ENCODE measurements at regions not wholly inside any gene's neighbourhood (a gene's known extent, or its start where the extent isn't known, plus 50 kb on each side); places are given as distances from the start of the nearest gene placed in this dataset.
A peak's percentile ranks its signal among the peaks of the same experiment; 100 is the strongest.

DNA sequence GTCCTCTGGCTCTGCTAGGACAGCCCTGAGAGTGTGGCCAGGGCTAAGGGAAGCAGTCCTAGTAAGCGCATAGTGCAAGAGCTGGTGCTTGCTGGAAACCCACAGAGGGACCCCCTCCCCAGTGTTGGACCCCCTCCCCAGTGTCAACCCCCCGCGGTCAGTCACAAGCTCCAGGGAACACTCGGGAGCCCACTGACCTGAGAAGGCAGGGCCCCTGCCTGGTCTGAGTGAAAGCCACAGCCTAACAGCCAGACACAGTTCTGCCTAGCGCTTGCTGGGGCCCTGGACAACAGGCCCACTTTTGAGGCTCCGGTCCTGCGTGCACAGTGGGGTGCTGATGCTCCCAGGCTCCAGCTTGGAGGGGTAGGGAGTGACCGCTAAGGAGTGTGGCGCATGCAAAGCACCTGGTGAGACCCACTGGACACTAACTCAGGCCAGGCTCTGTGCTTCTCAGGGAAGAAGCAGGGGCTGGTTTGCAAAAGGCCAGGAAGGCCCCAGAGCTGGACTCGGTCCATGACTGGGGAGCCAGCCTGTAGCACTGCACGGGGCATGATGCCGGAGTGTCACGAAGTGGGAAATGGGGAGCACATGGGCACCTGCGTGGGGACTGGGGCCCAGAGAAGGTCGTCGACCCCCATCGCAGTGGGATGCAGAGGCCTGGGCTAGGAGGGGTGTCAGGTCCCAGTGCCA, 175.8 kb upstream of the PPP2R2D start:
- Histone ChIP-seq H3K27ac (ENCODE audit: low read depth in 1 of 2, low read length in 1 of 2) (no peak overlapping the region), H3K36me3 (ENCODE audit: control insufficient read depth in 4 of 4, insufficient read depth in 4 of 4, low read length in 4 of 4) (no peaks in the 10 kb centered on the region), H3K27me3 (ENCODE audit: control insufficient read depth in 3 of 3, insufficient read depth in 3 of 3, low read length in 2 of 3) (no peaks in the 10 kb centered on the region), H3K9me3 (ENCODE audit: control insufficient read depth in 4 of 4, insufficient read depth in 3 of 4, low read length in 3 of 4) (no peaks in the 10 kb centered on the region), H3K4me1 (ENCODE audit: control insufficient read depth in 5 of 5, insufficient read depth in 5 of 5, low read length in 5 of 5) (peaks cover 0 to 14% (median 4%) of the 10 kb centered on the region in 5 donors), H3K4me3 (no peak overlapping the region), H3K9ac (ENCODE audit: insufficient read depth in 1 of 2, low read length in 2 of 2) (no peak overlapping the region)
- 88 to 95% methylated on average over 17 of the region's 17 CpGs for WGBS, 2 donors
- TF ChIP-seq, protein P1, sequence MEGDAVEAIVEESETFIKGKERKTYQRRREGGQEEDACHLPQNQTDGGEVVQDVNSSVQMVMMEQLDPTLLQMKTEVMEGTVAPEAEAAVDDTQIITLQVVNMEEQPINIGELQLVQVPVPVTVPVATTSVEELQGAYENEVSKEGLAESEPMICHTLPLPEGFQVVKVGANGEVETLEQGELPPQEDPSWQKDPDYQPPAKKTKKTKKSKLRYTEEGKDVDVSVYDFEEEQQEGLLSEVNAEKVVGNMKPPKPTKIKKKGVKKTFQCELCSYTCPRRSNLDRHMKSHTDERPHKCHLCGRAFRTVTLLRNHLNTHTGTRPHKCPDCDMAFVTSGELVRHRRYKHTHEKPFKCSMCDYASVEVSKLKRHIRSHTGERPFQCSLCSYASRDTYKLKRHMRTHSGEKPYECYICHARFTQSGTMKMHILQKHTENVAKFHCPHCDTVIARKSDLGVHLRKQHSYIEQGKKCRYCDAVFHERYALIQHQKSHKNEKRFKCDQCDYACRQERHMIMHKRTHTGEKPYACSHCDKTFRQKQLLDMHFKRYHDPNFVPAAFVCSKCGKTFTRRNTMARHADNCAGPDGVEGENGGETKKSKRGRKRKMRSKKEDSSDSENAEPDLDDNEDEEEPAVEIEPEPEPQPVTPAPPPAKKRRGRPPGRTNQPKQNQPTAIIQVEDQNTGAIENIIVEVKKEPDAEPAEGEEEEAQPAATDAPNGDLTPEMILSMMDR (IDR thresholded peaks at IDR 0.05; ENCODE audit: control extremely low read depth, extremely low read depth): no peak
- ATAC-seq (ENCODE audit: insufficient read depth, low FRiP score) (no peak), DNase-seq (no peak)

DNA sequence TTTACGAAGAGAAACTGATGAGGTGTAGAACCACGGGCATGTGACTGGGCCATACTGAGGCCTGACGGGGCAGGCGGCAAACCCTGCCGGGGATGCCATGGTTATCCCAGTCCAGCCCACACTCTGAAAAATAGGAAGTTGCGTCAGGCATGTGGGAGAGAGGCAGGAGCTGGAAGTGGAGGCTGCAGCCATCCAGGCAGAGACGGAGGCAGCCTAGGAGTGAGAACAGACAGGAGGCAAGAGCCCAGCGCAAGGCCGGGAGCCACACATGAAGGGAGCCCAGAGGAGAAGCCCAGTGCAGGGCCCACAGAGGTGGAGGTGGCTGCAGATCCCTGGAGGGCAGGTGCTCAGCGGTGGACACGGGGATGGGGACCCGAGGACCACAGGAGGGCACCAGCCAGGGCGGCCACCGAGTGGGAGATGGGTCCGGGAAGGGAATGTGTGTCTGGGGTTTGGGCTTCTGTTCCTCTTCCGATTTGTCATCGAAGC, 175.2 kb upstream of the PPP2R2D start:
- 78 to 82% methylated on average over 17 of the region's 17 CpGs for WGBS, 2 donors
- TF ChIP-seq, protein P1 (IDR thresholded peaks at IDR 0.05; ENCODE audit: control extremely low read depth, extremely low read depth): no peak
- Histone ChIP-seq H3K4me3 (no peak overlapping the region), H3K9ac (ENCODE audit: insufficient read depth in 1 of 2, low read length in 2 of 2) (no peak overlapping the region), H3K9me3 (ENCODE audit: control insufficient read depth in 4 of 4, insufficient read depth in 3 of 4, low read length in 3 of 4) (no peaks in the 10 kb centered on the region), H3K27me3 (ENCODE audit: control insufficient read depth in 3 of 3, insufficient read depth in 3 of 3, low read length in 2 of 3) (no peaks in the 10 kb centered on the region), H3K27ac (ENCODE audit: low read depth in 1 of 2, low read length in 1 of 2) (no peak overlapping the region), H3K4me1 (ENCODE audit: control insufficient read depth in 5 of 5, insufficient read depth in 5 of 5, low read length in 5 of 5) (peaks cover 0 to 14% (median 4%) of the 10 kb centered on the region in 5 donors), H3K36me3 (ENCODE audit: control insufficient read depth in 4 of 4, insufficient read depth in 4 of 4, low read length in 4 of 4) (no peaks in the 10 kb centered on the region)
- DNase-seq: no peak
- ATAC-seq (ENCODE audit: insufficient read depth, low FRiP score): no peak

GRCh38 chr10:131726076-131726880, 174.5 kb upstream of the PPP2R2D start:
- no peaks in the 10 kb centered on the region for H3K27me3 ChIP-seq (ENCODE audit: control insufficient read depth in 3 of 3, insufficient read depth in 3 of 3, low read length in 2 of 3)
- ATAC-seq (ENCODE audit: insufficient read depth, low FRiP score) (no peak), DNase-seq (peak; percentile 89 to 92 (median 90))
- H3K36me3 ChIP-seq (ENCODE audit: control insufficient read depth in 4 of 4, insufficient read depth in 4 of 4, low read length in 4 of 4): no peaks in the 10 kb centered on the region
- H3K9me3 ChIP-seq (ENCODE audit: control insufficient read depth in 4 of 4, insufficient read depth in 3 of 4, low read length in 3 of 4): no peaks in the 10 kb centered on the region
- 17 to 18% methylated on average over 30 of the region's 30 CpGs for WGBS, 2 donors
- no peak overlapping the region for H3K4me3 ChIP-seq
- TF ChIP-seq, protein P1 (IDR thresholded peaks at IDR 0.05; ENCODE audit: control extremely low read depth, extremely low read depth): no peak
- no peak overlapping the region for H3K9ac ChIP-seq (ENCODE audit: insufficient read depth in 1 of 2, low read length in 2 of 2)
- peaks cover 0 to 14% (median 4%) of the 10 kb centered on the region in 5 donors for H3K4me1 ChIP-seq (ENCODE audit: control insufficient read depth in 5 of 5, insufficient read depth in 5 of 5, low read length in 5 of 5)
- no peak overlapping the region for H3K27ac ChIP-seq (ENCODE audit: low read depth in 1 of 2, low read length in 1 of 2)
